ENCODE measurements at regions not wholly inside any gene's neighbourhood (a gene's known extent, or its start where the extent isn't known, plus 50 kb on each side); places are given as distances from the start of the nearest gene placed in this dataset.

DNA sequence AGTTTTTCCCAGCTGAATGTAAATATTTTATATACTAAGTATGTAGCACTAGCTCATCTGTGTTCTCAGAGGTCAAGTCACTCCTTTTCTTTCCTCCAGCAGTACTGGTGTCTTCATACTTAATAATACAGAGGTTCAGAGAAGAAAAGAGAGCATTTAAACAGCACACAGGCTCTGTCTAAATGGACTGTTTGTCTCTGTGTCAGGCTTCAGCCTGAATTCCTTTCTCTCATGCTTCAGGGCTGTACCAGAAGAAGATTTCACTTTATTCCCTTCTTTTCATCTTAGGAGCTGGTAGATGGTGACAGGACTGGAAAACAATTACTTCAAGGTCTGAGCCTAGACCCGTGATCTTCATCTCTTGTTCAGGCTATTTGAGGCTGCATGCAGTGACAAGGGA is 51.4 kb upstream of the LYZL2 start:
- DNase-seq (ENCODE audit: low read depth) = no peak
- TF ChIP-seq, protein P1, sequence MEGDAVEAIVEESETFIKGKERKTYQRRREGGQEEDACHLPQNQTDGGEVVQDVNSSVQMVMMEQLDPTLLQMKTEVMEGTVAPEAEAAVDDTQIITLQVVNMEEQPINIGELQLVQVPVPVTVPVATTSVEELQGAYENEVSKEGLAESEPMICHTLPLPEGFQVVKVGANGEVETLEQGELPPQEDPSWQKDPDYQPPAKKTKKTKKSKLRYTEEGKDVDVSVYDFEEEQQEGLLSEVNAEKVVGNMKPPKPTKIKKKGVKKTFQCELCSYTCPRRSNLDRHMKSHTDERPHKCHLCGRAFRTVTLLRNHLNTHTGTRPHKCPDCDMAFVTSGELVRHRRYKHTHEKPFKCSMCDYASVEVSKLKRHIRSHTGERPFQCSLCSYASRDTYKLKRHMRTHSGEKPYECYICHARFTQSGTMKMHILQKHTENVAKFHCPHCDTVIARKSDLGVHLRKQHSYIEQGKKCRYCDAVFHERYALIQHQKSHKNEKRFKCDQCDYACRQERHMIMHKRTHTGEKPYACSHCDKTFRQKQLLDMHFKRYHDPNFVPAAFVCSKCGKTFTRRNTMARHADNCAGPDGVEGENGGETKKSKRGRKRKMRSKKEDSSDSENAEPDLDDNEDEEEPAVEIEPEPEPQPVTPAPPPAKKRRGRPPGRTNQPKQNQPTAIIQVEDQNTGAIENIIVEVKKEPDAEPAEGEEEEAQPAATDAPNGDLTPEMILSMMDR (IDR thresholded peaks at IDR 0.05; ENCODE audit: insufficient read depth, low read depth, low read length) = no peak
- no peak overlapping the region for H3K4me3 ChIP-seq (ENCODE audit: low read depth, low read length)

Measured in fibroblast of villous mesenchyme (primary cell).